Right ventricle myocardium superior (tissue), 1 donor: ENCODE measurements at regions not wholly inside any gene's neighbourhood (a gene's known extent, or its start where the extent isn't known, plus 50 kb on each side); places are given as distances from the start of the nearest gene placed in this dataset.
"Not testable (repeated sequence)": the region's sequence is repeated elsewhere in the genome, so short reads cannot be mapped to it uniquely, and the experiment has no call there.

Source experiments
- ATAC-seq: fragments of 200-7000 bp; cut with Tn5 transposase; one replicate; pipeline ENCODE4 v1.9.1; 2020; ENCODE audit warnings: mild to moderate bottlenecking; ENCODE audit not compliant: poor library complexity
- DNase-seq: peaks from one replicate; pipeline ENCODE4 v3.0.0-alpha.2; 2020
- intact Hi-C: fragments of 100-400 bp; cut with DNase I; formaldehyde crosslinking; loops from one replicate; pipeline ENCODE4 v1.11.2; 2022
- donor health status: DM: no; HTN: yes; CAD: no; lungs with severe emphysema.

DNA sequence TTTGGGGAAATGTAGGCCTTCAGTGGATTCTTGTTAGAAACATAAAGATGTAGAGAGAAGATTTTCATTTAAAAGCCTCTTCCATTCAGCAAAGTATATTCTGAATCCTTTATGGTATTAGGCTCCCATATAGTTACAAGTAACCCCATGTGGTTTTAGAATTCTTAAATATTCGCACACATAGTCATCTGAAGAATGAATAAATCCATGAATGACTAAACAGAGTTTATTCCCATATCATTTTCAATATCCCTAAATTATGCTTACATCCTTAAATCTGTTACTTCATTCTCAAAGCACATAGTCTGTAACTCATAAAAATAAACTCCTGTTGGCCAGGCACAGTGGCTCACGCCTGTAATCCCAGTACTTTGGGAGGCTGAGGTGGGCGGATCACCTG is 962.1 kb downstream of the KCNJ18 start:
- ATAC-seq (no peak), DNase-seq (no peak)
- intact Hi-C loops = no loop called here

DNA sequence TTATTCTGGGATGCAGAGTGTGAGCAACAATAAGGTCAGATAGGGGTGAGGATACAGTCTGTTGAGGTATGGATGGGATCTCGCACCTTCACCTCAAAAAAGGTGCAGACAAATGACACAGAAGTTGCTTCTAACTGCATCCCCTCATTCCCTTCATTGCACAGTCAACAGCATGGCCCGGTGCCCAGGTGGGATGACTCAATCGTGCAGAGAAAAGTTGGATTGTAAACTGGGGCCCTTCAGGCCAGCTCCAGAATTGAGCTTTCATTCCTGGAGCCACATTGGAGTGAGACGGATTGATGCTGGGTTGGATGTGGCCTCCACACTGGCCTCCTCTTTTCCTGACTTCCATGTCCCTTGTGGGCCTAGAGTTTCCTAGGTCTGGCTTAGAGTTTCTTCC is 977.4 kb downstream of the KCNJ18 start:
- DNase-seq (no peak), ATAC-seq (no peak)
- intact Hi-C loops = no loop called here

DNA sequence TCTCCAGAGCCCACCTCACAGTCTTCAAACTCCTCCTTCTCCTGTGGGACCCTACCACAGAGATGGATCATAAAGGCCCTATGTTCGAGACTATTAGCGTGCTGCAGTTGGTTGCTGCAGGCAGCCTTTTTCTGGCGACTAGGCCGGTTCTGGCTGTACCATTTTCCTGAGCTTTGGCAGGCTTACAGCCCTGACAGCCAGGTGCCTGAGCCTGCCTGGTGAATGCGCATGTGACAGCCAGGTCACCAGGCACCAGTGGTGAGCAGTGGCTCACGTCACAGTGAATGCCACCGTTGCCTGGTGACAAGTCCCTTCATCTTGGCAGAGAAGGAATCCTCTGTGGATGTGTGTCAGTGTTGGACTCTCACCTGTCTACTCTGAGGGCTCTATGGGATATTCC is 978.8 kb downstream of the KCNJ18 start:
- ATAC-seq (no peak), DNase-seq (no peak)
- intact Hi-C loops = no loop called here

DNA sequence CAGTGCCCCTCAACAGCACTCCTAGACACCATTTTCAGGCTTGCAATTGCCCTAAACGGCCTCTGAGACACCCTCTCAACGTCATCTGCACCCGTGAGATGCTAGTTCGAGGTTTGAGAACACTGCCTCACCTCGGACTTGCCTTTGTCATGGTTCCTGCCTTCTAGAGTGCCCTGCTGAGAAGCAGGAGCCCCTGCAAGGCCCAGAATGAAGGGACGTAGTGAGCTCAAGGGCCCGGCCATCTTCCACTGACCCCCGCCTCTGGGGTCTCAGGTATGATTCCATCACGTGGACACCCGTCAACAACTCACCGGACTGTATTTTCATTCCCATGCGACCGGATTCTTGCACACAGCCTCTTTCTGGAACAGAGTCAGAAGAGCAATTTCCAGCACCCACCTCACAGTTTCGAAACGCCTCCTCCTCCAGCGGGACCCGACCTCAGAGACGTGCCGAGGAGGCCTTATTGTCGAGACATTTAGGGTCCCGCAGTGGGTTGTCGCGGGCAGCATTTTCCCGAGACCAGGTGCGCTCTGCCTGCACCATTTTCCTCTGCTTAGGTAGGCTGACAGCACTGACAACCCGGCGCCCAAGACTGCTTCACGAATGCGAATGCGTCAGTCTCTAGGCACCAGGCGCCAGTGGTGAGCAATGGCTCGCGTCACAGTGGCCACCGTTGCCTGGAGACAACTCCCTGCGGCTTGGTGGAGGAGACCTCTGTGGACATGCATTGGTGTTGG is 999.9 kb downstream of the KCNJ18 start:
- no peak for ATAC-seq
- intact Hi-C loops = no loop called here
- no peak for DNase-seq

DNA sequence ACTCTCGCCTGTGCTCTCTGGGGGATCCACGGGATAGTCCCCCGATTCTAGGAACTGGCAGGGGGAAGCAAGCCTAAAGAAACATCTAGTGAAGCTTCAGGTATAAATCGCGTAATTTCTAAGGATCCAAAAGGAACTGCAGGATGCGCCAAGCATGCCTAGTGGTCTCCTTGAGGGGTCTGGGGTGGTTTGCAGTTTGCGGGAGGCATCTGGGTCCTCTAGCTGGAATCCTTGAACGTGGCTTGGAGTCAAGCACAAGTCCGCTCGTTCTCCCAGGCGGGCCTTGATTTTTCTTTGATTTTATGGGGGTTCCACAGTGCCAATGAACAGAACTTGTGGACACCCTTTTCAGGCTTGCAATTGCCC is 1000.5 kb downstream of the KCNJ18 start:
- ATAC-seq (no peak), DNase-seq (no peak)
- intact Hi-C loops = no loop called here

DNA sequence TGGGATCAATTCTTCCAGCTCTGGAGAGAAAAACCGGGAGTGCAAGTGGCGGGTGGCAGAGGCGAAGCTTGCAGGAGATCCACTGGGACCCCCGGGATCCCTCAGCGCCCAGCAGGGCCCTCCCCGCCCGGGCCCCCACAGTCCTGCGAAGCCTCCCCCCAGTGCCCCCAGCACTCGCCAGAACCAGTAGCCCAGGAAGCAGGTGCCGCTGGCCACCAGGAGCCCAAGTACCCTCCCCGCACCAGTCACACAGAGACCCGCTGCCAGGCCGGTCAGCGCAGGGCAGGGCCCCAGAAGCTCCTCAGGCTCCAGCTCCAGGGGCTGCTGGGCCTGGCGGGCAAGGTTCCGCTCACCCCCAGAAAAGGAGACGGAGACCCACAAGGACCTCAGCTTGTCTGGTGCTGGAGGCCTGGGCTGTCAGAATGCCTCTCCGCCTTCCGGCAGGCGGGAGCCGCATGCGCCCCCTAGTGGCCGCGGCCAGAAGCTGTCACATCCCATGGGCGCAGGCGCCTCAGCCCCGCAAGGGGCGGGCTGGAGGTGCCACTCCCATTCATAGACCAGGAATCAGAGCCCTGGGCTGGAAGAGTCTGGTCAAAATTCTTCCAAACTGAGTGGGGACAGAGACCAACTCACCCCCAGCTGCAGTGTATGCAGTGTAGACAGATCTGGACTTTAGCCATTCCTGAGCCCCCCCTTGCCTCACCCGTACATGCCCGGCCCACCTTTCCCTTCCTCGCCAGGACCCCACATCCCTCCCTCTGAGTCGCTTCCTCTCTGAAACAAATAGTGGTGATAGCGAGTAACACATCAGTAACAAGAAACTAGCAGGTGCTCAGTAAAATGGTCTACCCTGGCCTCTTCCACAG is 1002.3 kb downstream of the KCNJ18 start:
- DNase-seq = no peak
- ATAC-seq = no peak
- intact Hi-C loops = no loop called here

DNA sequence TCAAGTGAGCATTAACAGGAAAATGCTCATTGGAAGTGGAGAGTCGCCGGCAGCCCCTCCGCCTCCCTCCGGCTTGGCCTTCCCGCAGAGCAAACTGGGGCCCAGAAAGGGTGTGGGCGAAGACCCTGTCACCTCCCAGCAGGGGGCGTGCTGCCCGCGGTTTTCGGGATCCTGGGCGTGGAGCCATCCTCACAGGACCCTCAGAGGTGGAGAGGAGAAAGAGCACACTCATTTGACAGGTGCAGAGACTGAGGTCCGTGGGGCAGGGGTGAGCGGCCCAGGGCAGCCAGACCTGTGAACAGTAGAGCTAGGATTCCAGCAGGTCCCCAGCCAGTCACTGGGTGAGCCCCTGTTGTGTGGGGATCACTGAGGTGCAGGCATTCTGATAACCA is 1002.9 kb downstream of the KCNJ18 start:
- DNase-seq = no peak
- ATAC-seq = no peak
- intact Hi-C loops = no loop called here

DNA sequence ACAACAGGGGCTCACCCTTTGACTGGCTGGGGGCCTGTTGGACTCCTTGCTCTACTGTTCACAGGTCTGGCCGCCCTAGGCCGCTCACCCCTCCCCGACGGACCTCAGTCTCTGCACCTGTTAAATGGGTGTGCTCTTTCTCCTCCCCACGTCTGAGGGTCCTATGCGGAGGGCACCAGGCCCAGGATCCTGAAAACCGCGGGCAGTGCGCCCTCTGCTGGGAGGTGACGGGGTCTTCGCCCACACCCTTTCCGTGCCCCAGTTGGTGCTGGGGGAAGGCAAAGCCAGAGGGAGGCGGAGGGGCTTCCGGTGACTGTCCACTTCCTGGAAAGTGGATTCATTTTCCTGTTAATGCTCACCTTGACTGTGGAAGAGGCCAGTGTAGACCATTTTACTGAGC is 1010.9 kb downstream of the KCNJ18 start:
- ATAC-seq (no peak), DNase-seq (no peak)
- intact Hi-C loops = no loop called here

DNA sequence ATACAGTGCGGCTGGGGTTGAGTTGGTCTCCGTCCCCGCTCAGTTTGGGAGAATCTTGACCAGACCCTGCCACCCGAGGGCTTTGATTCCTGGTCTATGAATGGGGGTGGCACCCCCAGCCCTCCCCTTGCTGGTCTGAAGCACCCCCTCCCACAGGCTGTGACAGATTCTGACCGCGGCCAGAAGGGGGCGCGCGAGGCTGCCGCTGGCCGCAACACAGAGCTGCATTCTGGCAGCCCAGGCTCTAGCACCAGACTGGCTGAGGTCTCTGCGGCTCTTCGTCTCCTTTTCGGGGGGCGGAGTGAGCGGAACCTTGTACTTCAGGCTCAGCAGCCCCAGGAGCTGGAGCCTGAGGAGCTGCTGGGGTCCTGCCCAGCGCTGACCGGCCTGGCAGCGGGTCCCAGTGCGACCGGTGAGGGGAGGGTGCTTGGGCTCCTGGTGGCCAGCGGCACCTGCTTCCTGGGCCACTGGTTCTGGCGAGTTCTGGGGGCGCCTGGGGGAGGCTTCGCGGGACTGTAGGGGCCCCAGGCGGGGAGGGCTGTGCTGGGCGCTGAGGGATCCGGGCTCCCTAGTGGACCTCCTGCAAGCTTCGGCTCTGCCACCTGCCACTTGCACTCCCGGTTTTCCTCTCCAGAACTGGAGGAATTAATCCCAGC is 1011.6 kb downstream of the KCNJ18 start:
- no peak for DNase-seq
- no peak for ATAC-seq
- intact Hi-C loops = no loop called here

DNA sequence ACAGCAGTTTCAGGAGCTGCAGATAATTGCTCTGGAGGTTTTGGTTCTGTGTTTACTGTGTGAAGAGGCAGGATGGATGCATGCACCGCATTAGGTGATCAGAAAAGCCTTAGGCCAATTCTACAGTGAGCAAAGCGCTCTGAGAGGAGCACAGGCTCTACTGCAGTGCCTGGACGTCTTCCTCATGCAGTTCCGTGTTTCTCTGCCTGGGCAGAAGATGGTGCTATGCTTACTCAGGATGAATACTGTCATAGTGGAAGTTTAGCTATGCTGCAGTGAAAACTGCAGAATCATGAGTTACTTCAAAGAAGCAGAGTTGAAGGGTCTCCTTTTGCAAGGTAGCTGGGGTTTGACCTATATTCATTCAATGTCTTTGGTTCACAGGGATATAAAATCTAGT is 1012.4 kb downstream of the KCNJ18 start:
- ATAC-seq = no peak
- intact Hi-C loops = no loop called here

DNA sequence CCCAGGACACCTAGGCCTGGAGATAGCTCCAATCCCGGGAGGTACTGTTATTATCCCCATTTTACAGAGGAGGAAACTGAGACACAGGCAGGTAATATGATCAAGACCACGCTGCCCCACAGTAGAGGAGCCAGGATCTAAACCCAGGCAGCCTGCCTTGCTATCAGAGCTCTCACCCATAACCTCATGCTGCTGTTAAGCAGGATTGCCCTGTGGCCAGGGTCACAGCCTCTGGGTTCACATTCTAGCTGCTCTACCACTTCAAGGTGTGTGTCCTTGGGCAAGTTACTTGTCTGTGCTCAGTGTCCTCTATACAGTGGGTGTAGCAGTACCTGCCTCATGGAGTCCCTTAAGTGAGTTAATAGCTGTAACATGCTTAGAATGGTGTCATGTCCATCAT is 1015.3 kb downstream of the KCNJ18 start:
- intact Hi-C loops = no loop called here
- no peak for ATAC-seq
- DNase-seq = no peak

More for the DNA sequence above, 1012.4 kb downstream of the KCNJ18 start:
- DNase-seq = no peak

DNA sequence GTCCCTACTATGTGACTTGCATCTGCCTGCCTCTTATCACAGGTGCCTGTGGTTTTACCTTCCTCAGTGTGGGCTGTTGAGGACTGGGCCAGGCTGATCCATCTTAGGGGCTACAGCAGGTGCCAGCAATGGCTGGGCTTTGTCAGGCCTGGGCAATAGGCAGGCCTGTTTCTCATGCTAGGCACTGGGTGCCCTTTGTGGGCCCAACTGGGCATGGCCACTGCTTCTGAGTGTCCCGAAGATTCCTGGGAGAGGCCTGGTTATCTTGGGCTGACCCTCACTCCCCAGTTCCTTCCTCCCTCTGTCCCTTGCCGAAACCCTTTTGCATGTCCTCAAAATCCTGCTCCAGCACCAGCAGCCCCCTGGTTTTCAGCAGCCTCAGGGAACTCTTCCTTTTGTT is 1024.9 kb downstream of the KCNJ18 start:
- DNase-seq = no peak
- ATAC-seq = no peak
- intact Hi-C loops = no loop called here

DNA sequence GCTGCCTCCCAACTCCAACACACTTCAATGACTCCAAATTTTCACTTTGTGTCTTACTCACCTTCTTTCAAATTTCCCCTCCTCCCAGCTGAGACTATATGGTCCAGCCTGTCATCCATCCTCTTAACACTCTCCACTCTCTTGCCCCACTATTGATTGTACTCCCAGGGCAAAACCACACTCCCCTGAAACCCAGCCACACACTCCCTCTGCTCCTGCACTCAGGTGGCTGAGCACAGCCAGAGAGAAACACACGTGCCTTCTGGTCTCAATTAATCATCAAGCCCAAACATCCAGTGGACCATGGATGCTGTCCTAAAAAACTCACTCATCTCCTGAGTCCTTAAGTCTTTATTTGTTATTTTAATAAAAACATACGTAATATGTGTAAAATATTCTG is 1026.4 kb downstream of the KCNJ18 start:
- no peak for ATAC-seq
- intact Hi-C loops = no loop called here
- DNase-seq = no peak

DNA sequence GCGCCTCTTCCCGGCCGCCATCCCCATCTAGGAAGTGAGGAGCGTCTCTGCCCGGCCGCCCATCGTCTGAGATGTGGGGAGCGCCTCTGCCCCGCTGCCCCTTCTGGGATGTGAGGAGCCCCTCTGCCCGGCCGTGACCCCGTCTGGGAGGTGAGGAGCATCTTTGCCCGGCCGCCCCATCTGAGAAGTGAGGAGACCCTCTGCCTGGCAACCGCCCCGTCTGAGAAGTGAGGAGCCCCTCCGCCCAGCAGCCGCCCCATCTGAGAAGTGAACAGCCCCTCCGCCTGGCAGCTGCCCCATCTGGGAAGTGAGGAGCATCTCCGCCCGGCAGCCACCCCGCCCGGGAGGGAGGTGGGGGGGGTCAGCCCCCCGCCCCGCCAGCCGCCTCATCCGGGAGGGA is 1048.7 kb downstream of the KCNJ18 start:
- ATAC-seq, intact Hi-C loops: not testable (repeated sequence)
- peak; percentile 15 for DNase-seq
